Activated T-helper 9 cell treated with anti-CD3 and anti-CD28 coated beads, Interleukin-2, amount 50 U/mL, for 16 hours (primary cell): ENCODE measurements at regions not wholly inside any gene's neighbourhood (a gene's known extent, or its start where the extent isn't known, plus 50 kb on each side); places are given as distances from the start of the nearest gene placed in this dataset.
"Not testable (repeated sequence)": the region's sequence is repeated elsewhere in the genome, so short reads cannot be mapped to it uniquely, and the experiment has no call there.

ENCODE experiments used
- DNase-seq: peaks from one replicate; pipeline ENCODE4 v3.0.0-alpha.2; 2020; ENCODE audit warnings: low read depth

- no peak for DNase-seq
Observed at GRCh38 chr13:86579662-86580061, 780.4 kb upstream of the SLITRK6 start.

GRCh38 chr13:86581706-86582105 lies 782.5 kb upstream of the SLITRK6 start:
- DNase-seq = no peak

- no peak for DNase-seq
Observed at GRCh38 chr13:86584301-86584700, 785.1 kb upstream of the SLITRK6 start.

GRCh38 chr13:86585835-86586234 lies 786.6 kb upstream of the SLITRK6 start:
- no peak for DNase-seq

GRCh38 chr13:86591862-86592261 lies 792.6 kb upstream of the SLITRK6 start:
- no peak for DNase-seq

GRCh38 chr13:86601351-86601750 lies 802.1 kb upstream of the SLITRK6 start:
- DNase-seq = no peak

GRCh38 chr13:86606264-86606663 lies 807.0 kb upstream of the SLITRK6 start:
- no peak for DNase-seq

GRCh38 chr13:86608701-86609100 lies 809.5 kb upstream of the SLITRK6 start:
- DNase-seq = no peak

GRCh38 chr13:86633346-86633745 lies 834.1 kb upstream of the SLITRK6 start:
- DNase-seq = no peak

- DNase-seq = not testable (repeated sequence)
Observed at GRCh38 chr13:86651171-86651570, 852.0 kb upstream of the SLITRK6 start.

GRCh38 chr13:86653009-86653408 lies 853.8 kb upstream of the SLITRK6 start:
- no peak for DNase-seq

- no peak for DNase-seq
Observed at GRCh38 chr13:86655561-86655960, 856.3 kb upstream of the SLITRK6 start.

GRCh38 chr13:86660090-86660489 lies 860.9 kb upstream of the SLITRK6 start:
- DNase-seq = no peak

- no peak for DNase-seq
Observed at GRCh38 chr13:86665842-86666241, 866.6 kb upstream of the SLITRK6 start.

GRCh38 chr13:86673931-86674431 lies 874.8 kb upstream of the SLITRK6 start:
- DNase-seq = no peak

- DNase-seq = no peak
Observed at GRCh38 chr13:86681223-86681622, 882.0 kb upstream of the SLITRK6 start.

- no peak for DNase-seq
Observed at GRCh38 chr13:86684402-86684801, 885.2 kb upstream of the SLITRK6 start.

GRCh38 chr13:86689911-86690310 lies 890.7 kb upstream of the SLITRK6 start:
- DNase-seq = no peak

- DNase-seq = no peak
Observed at GRCh38 chr13:86692291-86692690, 893.1 kb upstream of the SLITRK6 start.

GRCh38 chr13:86710013-86710412 lies 910.8 kb upstream of the SLITRK6 start:
- DNase-seq = no peak

GRCh38 chr13:86710896-86711295 lies 911.7 kb upstream of the SLITRK6 start:
- no peak for DNase-seq

- DNase-seq = no peak
Observed at GRCh38 chr13:86714495-86714894, 915.3 kb upstream of the SLITRK6 start.

- DNase-seq = no peak
Observed at GRCh38 chr13:86725105-86725504, 925.9 kb upstream of the SLITRK6 start.

- no peak for DNase-seq
Observed at GRCh38 chr13:86729206-86729605, 930.0 kb upstream of the SLITRK6 start.

GRCh38 chr13:86731987-86732386 lies 932.8 kb upstream of the SLITRK6 start:
- no peak for DNase-seq
